C4-2B (cell line): ENCODE measurements at regions not wholly inside any gene's neighbourhood (a gene's known extent, or its start where the extent isn't known, plus 50 kb on each side); places are given as distances from the start of the nearest gene placed in this dataset.

Experiments used
- ZFX ChIP-seq: fragments of 450-650 bp; IDR thresholded peaks from 2 replicates; pipeline ENCODE4 v1.6.1; 2017
- TF ChIP-seq, protein P1 (sequence below): fragments of 450-650 bp; conservative IDR thresholded peaks from 2 replicates; pipeline ENCODE4 v1.5.1; 2017; ENCODE audit warnings: mild to moderate bottlenecking

DNA sequence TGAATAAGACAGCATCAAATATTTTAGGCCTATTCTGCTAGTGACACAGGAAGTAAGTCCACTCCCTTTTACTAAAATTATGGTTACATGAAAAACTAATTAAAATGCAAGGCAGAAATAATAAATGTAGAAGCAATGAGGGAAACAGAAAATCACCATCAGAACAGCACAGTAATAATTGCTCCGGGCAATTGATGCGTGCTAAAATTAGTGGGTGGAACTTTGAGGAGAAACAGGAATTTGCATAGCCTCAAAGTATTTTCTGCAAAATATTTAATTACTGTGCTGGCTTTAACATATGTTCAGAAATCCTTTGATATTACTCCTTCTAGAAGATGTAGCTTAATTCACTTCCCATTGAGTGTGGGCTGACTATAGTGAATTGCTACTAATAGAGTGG lies 654.3 kb upstream of the RAB6C start:
- TF ChIP-seq, protein P1, sequence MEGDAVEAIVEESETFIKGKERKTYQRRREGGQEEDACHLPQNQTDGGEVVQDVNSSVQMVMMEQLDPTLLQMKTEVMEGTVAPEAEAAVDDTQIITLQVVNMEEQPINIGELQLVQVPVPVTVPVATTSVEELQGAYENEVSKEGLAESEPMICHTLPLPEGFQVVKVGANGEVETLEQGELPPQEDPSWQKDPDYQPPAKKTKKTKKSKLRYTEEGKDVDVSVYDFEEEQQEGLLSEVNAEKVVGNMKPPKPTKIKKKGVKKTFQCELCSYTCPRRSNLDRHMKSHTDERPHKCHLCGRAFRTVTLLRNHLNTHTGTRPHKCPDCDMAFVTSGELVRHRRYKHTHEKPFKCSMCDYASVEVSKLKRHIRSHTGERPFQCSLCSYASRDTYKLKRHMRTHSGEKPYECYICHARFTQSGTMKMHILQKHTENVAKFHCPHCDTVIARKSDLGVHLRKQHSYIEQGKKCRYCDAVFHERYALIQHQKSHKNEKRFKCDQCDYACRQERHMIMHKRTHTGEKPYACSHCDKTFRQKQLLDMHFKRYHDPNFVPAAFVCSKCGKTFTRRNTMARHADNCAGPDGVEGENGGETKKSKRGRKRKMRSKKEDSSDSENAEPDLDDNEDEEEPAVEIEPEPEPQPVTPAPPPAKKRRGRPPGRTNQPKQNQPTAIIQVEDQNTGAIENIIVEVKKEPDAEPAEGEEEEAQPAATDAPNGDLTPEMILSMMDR: no peak
- TF ChIP-seq ZFX: no peak
